DOHH2 (cell line): ENCODE measurements at regions not wholly inside any gene's neighbourhood (a gene's known extent, or its start where the extent isn't known, plus 50 kb on each side); places are given as distances from the start of the nearest gene placed in this dataset.

Experiments
- EZH2phosphoT487 ChIP-seq: fragments of 200-600 bp; sonication (generic); IDR thresholded peaks from 2 replicates; pipeline ENCODE4 v1.6.1; 2017; ENCODE audit warnings: borderline replicate concordance, mild to moderate bottlenecking, antibody characterized with exemption, low read length, moderate library complexity, mixed read lengths
- TF ChIP-seq, protein P1 (sequence below): fragments of 200-600 bp; sonication (generic); IDR thresholded peaks from one replicate; pipeline ENCODE4 v1.5.1; 2014; ENCODE audit warnings: antibody characterized with exemption, mild to moderate bottlenecking, low read depth, low read length; ENCODE audit not compliant: poor library complexity, severe bottlenecking

DNA sequence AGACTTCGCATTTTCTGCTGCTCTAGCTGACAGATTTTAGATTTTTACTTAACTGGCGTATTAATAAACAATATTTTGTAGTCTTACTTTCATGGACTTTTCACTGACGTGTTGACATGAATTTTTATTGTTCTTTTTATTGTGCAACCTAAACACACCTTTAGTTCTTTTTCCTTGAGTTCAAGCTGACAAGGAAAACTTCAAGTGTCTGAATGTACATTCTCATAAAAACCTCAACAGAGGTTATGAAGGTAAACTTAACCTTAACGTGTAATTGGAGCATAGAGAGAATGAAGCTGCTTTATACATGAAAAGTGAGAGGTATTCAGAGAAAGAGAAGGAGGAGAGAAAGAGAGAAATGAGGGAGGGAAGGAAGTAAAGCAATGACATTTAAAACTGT is 364.3 kb upstream of the CT83 start:
- TF ChIP-seq, protein P1, sequence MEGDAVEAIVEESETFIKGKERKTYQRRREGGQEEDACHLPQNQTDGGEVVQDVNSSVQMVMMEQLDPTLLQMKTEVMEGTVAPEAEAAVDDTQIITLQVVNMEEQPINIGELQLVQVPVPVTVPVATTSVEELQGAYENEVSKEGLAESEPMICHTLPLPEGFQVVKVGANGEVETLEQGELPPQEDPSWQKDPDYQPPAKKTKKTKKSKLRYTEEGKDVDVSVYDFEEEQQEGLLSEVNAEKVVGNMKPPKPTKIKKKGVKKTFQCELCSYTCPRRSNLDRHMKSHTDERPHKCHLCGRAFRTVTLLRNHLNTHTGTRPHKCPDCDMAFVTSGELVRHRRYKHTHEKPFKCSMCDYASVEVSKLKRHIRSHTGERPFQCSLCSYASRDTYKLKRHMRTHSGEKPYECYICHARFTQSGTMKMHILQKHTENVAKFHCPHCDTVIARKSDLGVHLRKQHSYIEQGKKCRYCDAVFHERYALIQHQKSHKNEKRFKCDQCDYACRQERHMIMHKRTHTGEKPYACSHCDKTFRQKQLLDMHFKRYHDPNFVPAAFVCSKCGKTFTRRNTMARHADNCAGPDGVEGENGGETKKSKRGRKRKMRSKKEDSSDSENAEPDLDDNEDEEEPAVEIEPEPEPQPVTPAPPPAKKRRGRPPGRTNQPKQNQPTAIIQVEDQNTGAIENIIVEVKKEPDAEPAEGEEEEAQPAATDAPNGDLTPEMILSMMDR = no peak
- TF ChIP-seq EZH2phosphoT487 = no peak
